ENCODE measurements at regions not wholly inside any gene's neighbourhood (a gene's known extent, or its start where the extent isn't known, plus 50 kb on each side); places are given as distances from the start of the nearest gene placed in this dataset.

DNA sequence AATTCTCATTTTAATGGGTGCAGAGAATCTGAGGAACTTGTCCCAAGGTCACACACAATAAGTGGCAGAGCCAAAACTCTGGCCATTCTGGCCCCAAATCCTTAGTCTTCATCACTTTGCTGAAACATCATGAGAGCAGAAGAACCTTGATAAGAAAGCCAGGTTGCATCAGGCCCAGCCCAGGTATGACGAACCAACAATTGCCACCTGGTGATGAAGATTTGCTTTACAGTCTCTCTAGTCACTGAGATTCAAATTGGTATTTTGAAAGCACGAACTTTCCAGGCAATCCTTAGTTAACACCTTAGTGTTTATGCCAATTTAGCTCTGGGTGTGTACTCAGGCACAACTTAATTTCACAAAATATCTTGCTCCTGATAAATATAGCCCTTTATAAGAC is 502.7 kb upstream of the HTR2A start:
- no peak for DNase-seq (ENCODE audit: low read depth, low spot score)
- no peak overlapping the region for H3K27ac Mint-ChIP-seq (ENCODE audit: unreplicated experiment)
- H3K4me1 Mint-ChIP-seq, result no peaks in the 10 kb centered on the region

DNA sequence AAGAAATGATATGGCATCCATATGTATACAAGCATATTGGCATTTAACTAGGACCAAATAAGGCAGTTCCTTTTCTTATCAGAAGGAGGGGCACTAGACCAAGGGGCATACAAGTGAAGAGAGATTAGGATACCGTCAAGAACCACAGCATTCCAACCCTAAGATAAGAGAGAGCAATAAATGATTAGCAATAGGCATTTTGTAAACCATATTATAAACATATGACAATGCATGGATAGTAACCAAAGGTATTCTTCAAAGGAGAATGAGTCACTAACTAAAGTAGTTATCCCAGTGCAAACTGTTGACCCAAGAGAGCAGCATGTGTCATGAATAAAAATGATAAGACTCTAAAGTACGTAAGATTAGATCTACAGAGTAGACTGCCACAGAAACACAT is 500.9 kb upstream of the HTR2A start:
- TF ChIP-seq, protein P1, sequence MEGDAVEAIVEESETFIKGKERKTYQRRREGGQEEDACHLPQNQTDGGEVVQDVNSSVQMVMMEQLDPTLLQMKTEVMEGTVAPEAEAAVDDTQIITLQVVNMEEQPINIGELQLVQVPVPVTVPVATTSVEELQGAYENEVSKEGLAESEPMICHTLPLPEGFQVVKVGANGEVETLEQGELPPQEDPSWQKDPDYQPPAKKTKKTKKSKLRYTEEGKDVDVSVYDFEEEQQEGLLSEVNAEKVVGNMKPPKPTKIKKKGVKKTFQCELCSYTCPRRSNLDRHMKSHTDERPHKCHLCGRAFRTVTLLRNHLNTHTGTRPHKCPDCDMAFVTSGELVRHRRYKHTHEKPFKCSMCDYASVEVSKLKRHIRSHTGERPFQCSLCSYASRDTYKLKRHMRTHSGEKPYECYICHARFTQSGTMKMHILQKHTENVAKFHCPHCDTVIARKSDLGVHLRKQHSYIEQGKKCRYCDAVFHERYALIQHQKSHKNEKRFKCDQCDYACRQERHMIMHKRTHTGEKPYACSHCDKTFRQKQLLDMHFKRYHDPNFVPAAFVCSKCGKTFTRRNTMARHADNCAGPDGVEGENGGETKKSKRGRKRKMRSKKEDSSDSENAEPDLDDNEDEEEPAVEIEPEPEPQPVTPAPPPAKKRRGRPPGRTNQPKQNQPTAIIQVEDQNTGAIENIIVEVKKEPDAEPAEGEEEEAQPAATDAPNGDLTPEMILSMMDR (conservative IDR thresholded peaks at IDR 0.05), result no peak
- Mint-ChIP-seq H3K9me3 (no peaks in the 10 kb centered on the region), H3K4me1 (no peaks in the 10 kb centered on the region), H3K27ac (ENCODE audit: unreplicated experiment) (no peak overlapping the region), H3K27me3 (ENCODE audit: low read depth) (no peaks in the 10 kb centered on the region), H3K4me3 (no peak overlapping the region), H3K36me3 (ENCODE audit: low read depth) (no peaks in the 10 kb centered on the region)
- DNase-seq (ENCODE audit: low read depth, low spot score), result no peak

More for the DNA sequence above, 502.7 kb upstream of the HTR2A start:
- no peaks in the 10 kb centered on the region for H3K27me3 Mint-ChIP-seq (ENCODE audit: low read depth)
- no peaks in the 10 kb centered on the region for H3K9me3 Mint-ChIP-seq
- no peaks in the 10 kb centered on the region for H3K36me3 Mint-ChIP-seq (ENCODE audit: low read depth)
- H3K4me3 Mint-ChIP-seq, result no peak overlapping the region
- TF ChIP-seq, protein P1 (conservative IDR thresholded peaks at IDR 0.05), result no peak

DNA sequence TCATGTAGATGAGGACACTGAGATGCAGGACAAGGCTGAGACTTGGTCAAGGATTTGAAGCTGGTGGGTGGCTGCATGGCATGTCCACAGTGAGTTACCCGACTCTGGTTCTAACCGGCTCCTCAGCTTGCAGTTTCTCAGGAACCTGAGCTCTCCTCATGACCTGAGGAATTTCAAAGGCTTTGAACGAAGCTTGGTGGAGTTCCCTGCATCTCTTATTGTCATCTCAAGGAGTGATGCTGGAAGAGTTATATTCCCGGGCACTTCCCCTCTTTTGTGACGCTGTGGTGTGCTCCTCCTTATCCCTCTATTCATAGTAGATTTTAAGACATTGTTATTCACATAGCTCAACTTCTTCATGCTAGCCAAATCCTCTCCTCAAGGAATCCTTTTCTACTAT is 500.1 kb upstream of the HTR2A start:
- Mint-ChIP-seq H3K4me1 (no peaks in the 10 kb centered on the region), H3K4me3 (no peak overlapping the region), H3K9me3 (peaks cover 2% of the 10 kb centered on the region), H3K27ac (ENCODE audit: unreplicated experiment) (no peak overlapping the region), H3K36me3 (ENCODE audit: low read depth) (no peaks in the 10 kb centered on the region), H3K27me3 (ENCODE audit: low read depth) (no peaks in the 10 kb centered on the region)
- TF ChIP-seq, protein P1 (conservative IDR thresholded peaks at IDR 0.05), result no peak
- DNase-seq (ENCODE audit: low read depth, low spot score), result no peak

DNA sequence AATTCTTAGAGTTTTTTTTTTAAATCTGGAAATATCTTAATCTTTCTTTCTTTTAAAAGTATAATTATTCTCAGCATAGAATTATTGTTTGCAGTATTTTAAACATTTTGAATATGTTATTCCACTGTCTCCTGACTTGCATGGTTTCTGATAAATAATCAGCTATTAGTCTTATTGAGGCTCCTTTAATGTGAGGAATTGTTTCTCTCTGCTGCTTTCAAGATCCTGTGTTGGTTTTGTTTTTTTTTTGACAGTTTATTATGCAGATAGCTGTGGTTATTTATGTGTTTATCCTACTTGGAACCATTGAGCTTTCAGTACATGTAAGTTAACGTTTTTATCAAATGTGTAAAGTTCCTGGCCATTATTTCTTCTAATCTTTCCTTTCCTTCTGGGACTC is 477.9 kb upstream of the HTR2A start:
- H3K27ac Mint-ChIP-seq (ENCODE audit: unreplicated experiment), result no peak overlapping the region
- peaks cover 13% of the 10 kb centered on the region for H3K9me3 Mint-ChIP-seq
- TF ChIP-seq, protein P1 (conservative IDR thresholded peaks at IDR 0.05), result no peak
- H3K4me3 Mint-ChIP-seq, result no peak overlapping the region
- H3K27me3 Mint-ChIP-seq (ENCODE audit: low read depth), result no peaks in the 10 kb centered on the region
- no peaks in the 10 kb centered on the region for H3K4me1 Mint-ChIP-seq
- H3K36me3 Mint-ChIP-seq (ENCODE audit: low read depth), result peaks cover 4% of the 10 kb centered on the region
- DNase-seq (ENCODE audit: low read depth, low spot score), result no peak

DNA sequence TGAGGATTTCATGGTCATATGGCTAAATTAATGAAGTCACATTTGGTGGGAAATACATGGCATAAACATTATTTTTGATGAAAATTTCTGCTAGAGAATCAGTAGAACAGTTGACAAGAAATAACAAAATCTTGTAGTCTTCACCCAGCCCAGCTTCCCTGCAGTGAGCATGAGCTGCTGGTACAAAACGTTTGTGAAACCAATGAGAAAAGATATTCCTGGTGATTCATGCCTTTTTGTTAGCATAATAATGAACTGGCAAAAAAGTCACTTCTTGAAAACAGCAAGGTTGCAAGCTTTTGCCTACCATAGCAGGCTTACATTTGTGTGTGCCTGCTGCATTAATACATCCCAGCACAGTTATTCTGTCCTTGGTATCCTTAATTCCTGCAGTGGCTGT is 475.9 kb upstream of the HTR2A start:
- Mint-ChIP-seq H3K4me3 (no peak overlapping the region), H3K27me3 (ENCODE audit: low read depth) (no peaks in the 10 kb centered on the region), H3K27ac (ENCODE audit: unreplicated experiment) (no peak overlapping the region), H3K36me3 (ENCODE audit: low read depth) (peaks cover 6% of the 10 kb centered on the region), H3K4me1 (no peaks in the 10 kb centered on the region), H3K9me3 (peaks cover 15% of the 10 kb centered on the region)
- TF ChIP-seq, protein P1 (conservative IDR thresholded peaks at IDR 0.05), result no peak
- no peak for DNase-seq (ENCODE audit: low read depth, low spot score)

DNA sequence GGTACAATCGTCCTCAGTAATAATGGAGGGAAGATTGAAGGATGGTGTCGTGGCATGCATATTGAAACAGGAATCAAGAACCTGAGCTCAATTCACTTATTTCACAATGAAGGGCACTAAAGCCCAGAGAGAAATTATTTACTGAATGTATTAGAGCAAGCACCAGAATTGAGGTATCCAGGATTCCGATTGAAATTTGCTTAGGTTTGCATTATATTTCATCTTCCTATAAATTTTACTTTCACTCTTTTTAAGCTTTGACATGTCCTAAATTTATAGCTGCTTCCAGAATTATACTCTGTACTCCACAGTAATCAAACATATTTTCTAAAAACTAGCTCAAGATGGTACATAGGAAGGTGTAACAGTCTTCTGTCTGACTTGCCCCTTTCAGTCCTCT is 454.9 kb upstream of the HTR2A start:
- H3K9me3 Mint-ChIP-seq, result peaks cover 8% of the 10 kb centered on the region
- H3K4me3 Mint-ChIP-seq, result no peak overlapping the region
- H3K27ac Mint-ChIP-seq (ENCODE audit: unreplicated experiment), result no peak overlapping the region
- DNase-seq (ENCODE audit: low read depth, low spot score), result no peak
- TF ChIP-seq, protein P1 (conservative IDR thresholded peaks at IDR 0.05), result no peak
- no peaks in the 10 kb centered on the region for H3K4me1 Mint-ChIP-seq
- H3K36me3 Mint-ChIP-seq (ENCODE audit: low read depth), result no peaks in the 10 kb centered on the region
- no peaks in the 10 kb centered on the region for H3K27me3 Mint-ChIP-seq (ENCODE audit: low read depth)

Measured in neural crest cell (in vitro differentiated cells).